Left lung (tissue), 4 donors: ENCODE measurements at regions not wholly inside any gene's neighbourhood (a gene's known extent, or its start where the extent isn't known, plus 50 kb on each side); places are given as distances from the start of the nearest gene placed in this dataset.

ENCODE experiments used
- ATAC-seq: fragments of 200-7000 bp; cut with Tn5 transposase; one replicate; pipeline ENCODE4 v1.9.1; 2020; ENCODE audit warnings: moderate library complexity
- DNase-seq, 4 donors: peaks; one replicate each; pipeline ENCODE4 v3.0.0-alpha.2; 2013 to 2020
- H3K27ac ChIP-seq, 2 donors: fragments of 200-600 bp; sonication (generic) in 1 of 2; one replicate each; pipeline versions ENCODE4 v1.5.0 to v1.8.0; 2020 to 2021
- H3K27me3 ChIP-seq, 2 donors: fragments of 200-600 bp; sonication (generic) in 1 of 2; one replicate each; pipeline versions ENCODE4 v1.5.0 to v1.8.0; 2020 to 2021
- H3K36me3 ChIP-seq, 2 donors: fragments of 200-600 bp; sonication (generic) in 1 of 2; one replicate each; pipeline versions ENCODE4 v1.5.0 to v1.8.0; 2020 to 2021
- H3K4me1 ChIP-seq, 2 donors: fragments of 200-600 bp; one replicate each; pipeline ENCODE4 v1.8.0; 2021
- H3K4me3 ChIP-seq, 2 donors: fragments of 200-600 bp; sonication (generic) in 1 of 2; one replicate each; pipeline versions ENCODE4 v1.5.0 to v1.8.0; 2020 to 2021; ENCODE audit warnings: mild to moderate bottlenecking in 1 of 2
- H3K9me3 ChIP-seq, 2 donors: fragments of 200-600 bp; sonication (generic) in 1 of 2; one replicate each; pipeline versions ENCODE4 v1.5.0 to v1.8.0; 2020 to 2021
- intact Hi-C, 2 donors: fragments of 100-400 bp; cut with DNase I; formaldehyde crosslinking; loops; one replicate each; pipeline versions ENCODE4 v1.11.2 to v1.14.2; 2022
- TF ChIP-seq, protein P1 (sequence below), 2 donors: fragments of 200-600 bp; sonication (generic) in 1 of 2; IDR thresholded peaks; one replicate each; pipeline versions ENCODE4 v1.5.0 to v1.8.0; 2021; ENCODE audit warnings: antibody characterized with exemption in 2 of 2
- donor health status: DM: no; HTN: yes; CAD: no.
- donor health status: DM: no; HTN: no; CAD: no.

DNA sequence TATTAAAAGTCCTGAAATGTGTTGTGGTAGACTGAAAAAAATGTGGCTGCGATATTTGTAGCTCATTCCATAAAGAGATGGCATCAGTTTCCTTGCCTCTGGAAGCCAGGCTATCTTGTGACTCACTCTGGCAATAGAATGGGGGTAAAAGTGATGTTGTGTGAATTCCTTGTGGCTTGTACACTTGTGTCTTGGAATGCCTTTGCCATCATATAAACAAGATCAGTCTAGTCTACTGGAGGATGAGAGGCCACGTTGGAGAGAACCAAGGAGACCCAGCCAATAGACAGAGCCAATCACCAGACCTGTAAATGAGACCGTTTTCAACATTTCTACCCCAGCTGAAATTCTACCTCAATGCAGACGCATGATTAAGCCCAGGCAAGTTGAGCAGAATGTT, 254.1 kb downstream of the TRIB2 start:
- TF ChIP-seq, protein P1, sequence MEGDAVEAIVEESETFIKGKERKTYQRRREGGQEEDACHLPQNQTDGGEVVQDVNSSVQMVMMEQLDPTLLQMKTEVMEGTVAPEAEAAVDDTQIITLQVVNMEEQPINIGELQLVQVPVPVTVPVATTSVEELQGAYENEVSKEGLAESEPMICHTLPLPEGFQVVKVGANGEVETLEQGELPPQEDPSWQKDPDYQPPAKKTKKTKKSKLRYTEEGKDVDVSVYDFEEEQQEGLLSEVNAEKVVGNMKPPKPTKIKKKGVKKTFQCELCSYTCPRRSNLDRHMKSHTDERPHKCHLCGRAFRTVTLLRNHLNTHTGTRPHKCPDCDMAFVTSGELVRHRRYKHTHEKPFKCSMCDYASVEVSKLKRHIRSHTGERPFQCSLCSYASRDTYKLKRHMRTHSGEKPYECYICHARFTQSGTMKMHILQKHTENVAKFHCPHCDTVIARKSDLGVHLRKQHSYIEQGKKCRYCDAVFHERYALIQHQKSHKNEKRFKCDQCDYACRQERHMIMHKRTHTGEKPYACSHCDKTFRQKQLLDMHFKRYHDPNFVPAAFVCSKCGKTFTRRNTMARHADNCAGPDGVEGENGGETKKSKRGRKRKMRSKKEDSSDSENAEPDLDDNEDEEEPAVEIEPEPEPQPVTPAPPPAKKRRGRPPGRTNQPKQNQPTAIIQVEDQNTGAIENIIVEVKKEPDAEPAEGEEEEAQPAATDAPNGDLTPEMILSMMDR (IDR thresholded peaks at IDR 0.05), result no peak
- no peak for DNase-seq
- intact Hi-C loops, result no loop called here

GRCh38 chr2:12971581-12972365, 255.0 kb downstream of the TRIB2 start:
- intact Hi-C loops, result no loop called here
- DNase-seq (no peak), ATAC-seq (no peak)
- Histone ChIP-seq H3K36me3 (no peaks in the 10 kb centered on the region), H3K4me3 (no peak overlapping the region), H3K9me3 (no peaks in the 10 kb centered on the region), H3K27me3 (no peaks in the 10 kb centered on the region), H3K4me1 (no peaks in the 10 kb centered on the region), H3K27ac (no peak overlapping the region)
- TF ChIP-seq, protein P1 (IDR thresholded peaks at IDR 0.05), result no peak

More for the DNA sequence above, 254.1 kb downstream of the TRIB2 start:
- Histone ChIP-seq H3K4me3 (no peak overlapping the region), H3K9me3 (no peaks in the 10 kb centered on the region), H3K36me3 (no peaks in the 10 kb centered on the region), H3K4me1 (peaks cover 0 to 2% of the 10 kb centered on the region in 2 donors), H3K27ac (no peak overlapping the region), H3K27me3 (no peaks in the 10 kb centered on the region)
- ATAC-seq, result no peak

DNA sequence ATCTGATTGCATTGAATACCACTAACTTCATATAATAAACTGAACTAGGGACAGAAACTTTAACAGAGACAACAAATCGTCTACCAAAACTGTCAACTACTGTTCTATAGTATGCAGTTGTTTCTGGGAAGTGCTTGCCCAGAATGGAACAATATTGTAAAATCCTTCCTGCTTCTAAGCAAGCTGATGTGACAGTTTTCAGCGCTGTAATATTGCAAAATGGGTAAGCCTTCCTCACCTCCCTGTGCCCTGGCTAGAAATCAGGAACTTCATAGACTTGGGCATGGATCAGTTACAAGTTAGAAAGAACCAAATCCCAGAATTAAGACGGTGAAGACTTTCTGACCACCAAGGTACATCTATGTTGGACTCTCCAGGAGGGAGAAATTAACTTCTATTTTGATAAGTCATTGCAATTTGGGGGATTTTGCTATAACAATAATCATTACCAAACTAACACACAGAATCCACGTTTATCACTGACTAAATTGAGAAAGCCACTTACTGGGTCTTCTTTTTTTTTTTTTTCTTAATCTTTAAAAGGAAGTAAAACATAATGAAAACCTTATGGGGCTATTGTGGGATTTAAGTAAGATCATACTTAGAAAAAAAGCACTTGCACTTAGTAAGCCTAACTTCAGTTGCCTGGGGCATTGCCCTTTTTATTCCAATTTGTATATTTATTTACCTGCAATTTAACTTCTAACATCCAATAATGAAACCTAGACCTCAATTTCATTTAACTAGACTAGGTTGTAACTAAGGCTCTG, 261.5 kb downstream of the TRIB2 start:
- TF ChIP-seq, protein P1 (IDR thresholded peaks at IDR 0.05), result no peak
- no peak for DNase-seq
- ATAC-seq, result peak; percentile 48
- H3K27ac ChIP-seq, result no peak overlapping the region
- no peaks in the 10 kb centered on the region for H3K9me3 ChIP-seq
- peaks cover 0 to 6% of the 10 kb centered on the region in 2 donors for H3K4me1 ChIP-seq
- intact Hi-C loops, result no loop called here
- H3K4me3 ChIP-seq, result no peak overlapping the region
- no peaks in the 10 kb centered on the region for H3K27me3 ChIP-seq
- H3K36me3 ChIP-seq, result no peaks in the 10 kb centered on the region

DNA sequence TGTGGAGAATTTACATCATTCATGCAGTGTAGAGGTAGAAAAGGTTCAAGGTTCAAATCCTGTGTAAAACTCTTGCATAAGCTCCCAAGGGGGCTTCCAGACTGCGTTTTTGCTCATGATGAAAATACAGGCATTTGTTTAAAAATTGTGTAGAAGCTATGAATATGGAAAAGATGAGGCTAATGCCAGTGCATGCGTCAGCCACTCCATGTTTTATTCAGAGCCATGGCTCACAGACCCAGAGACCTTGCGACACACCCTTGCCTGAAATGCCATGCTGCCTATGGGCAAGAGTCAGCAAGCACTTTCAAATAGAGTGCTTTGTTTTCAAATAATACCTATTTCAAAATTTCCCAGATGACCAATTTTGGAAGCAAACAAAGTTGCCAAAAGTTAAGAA, 262.3 kb downstream of the TRIB2 start:
- Histone ChIP-seq H3K27me3 (no peaks in the 10 kb centered on the region), H3K9me3 (no peaks in the 10 kb centered on the region), H3K4me3 (no peak overlapping the region), H3K27ac (no peak overlapping the region), H3K36me3 (no peaks in the 10 kb centered on the region), H3K4me1 (peaks cover 0 to 6% of the 10 kb centered on the region in 2 donors)
- ATAC-seq, result no peak
- TF ChIP-seq, protein P1 (IDR thresholded peaks at IDR 0.05), result no peak
- intact Hi-C loops, result no loop called here
- DNase-seq, result no peak

GRCh38 chr2:12980817-12981216, 264.1 kb downstream of the TRIB2 start:
- Histone ChIP-seq H3K4me3 (no peak overlapping the region), H3K27me3 (no peaks in the 10 kb centered on the region), H3K4me1 (peaks cover 0 to 6% of the 10 kb centered on the region in 2 donors), H3K9me3 (no peaks in the 10 kb centered on the region), H3K36me3 (no peaks in the 10 kb centered on the region), H3K27ac (no peak overlapping the region)
- TF ChIP-seq, protein P1 (IDR thresholded peaks at IDR 0.05), result no peak
- intact Hi-C loops, result no loop called here
- DNase-seq, result no peak
- ATAC-seq, result no peak
